Right cardiac atrium (tissue), 5 donors: ENCODE measurements at regions not wholly inside any gene's neighbourhood (a gene's known extent, or its start where the extent isn't known, plus 50 kb on each side); places are given as distances from the start of the nearest gene placed in this dataset.

ENCODE experiments used
- ATAC-seq, 2 donors: fragments of 200-7000 bp; cut with Tn5 transposase; one replicate each; pipeline versions ENCODE4 v1.8.0 to v1.9.1; 2020; ENCODE audit warnings: moderate library complexity in 2 of 2, mild to moderate bottlenecking in 1 of 2
- DNase-seq, 3 donors: peaks; one replicate each; pipeline ENCODE4 v3.0.0-alpha.2; 2020
- H3K27ac ChIP-seq: one replicate; pipeline ENCODE4 v1.5.1; 2013; ENCODE audit warnings: mild to moderate bottlenecking, low read length, control low read depth, moderate library complexity
- H3K27me3 ChIP-seq: one replicate; pipeline ENCODE4 v1.6.1; 2013; ENCODE audit not compliant: control insufficient read depth, insufficient read depth
- H3K4me1 ChIP-seq: one replicate; pipeline ENCODE4 v1.6.1; 2013; ENCODE audit warnings: low read length; ENCODE audit not compliant: control insufficient read depth, insufficient read depth
- H3K4me3 ChIP-seq: one replicate; pipeline ENCODE4 v1.5.1; 2013; ENCODE audit warnings: low read length, control low read depth
- H3K9me3 ChIP-seq: one replicate; pipeline ENCODE4 v1.6.1; 2013; ENCODE audit warnings: low read length; ENCODE audit not compliant: control insufficient read depth
- WGBS: extraction: QIAGEN DNeasy Blood & Tissue Kit; methylation state at CpG from one replicate; pipeline ENCODE4 v1.1.7; 2013; 5-methylcytosine and 5-hydroxymethylcytosine counted together
- intact Hi-C, 4 donors: fragments of 100-400 bp; cut with DNase I; formaldehyde crosslinking; loops; one replicate each; pipeline versions ENCODE4 v1.11.0 to v1.14.0; 2022 to 2023
- donor health status: healthy with polysubstance abuse.
- donor health status: DM: no; HTN: yes; CAD: no.
- donor health status: DM: no; HTN: no; CAD: no.
- donor health status: DM: no; HTN: yes; CAD: no; lungs with severe emphysema.
- donor health status: DM: yes; HTN: yes; CAD: no.

DNA sequence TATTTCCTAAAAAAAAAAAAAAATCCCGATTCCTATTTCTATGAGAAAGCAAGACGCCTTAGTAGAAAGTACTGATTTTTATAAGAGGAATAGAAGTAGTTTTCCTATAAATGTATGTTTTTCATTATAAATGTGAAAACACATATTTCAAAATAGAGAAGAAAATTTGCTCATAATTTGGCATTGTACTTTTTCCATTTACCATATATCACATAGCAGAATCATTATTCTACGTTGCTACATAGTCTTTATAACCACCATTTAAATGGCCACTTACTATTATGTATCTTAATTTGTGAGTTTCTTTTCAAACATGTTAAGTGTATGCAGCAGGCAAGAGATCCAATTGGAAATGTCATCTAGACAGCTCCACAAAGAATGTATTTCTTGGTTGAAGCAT is 99.0 kb downstream of the CCDC34 start:
- DNase-seq: no peak
- 94% methylated on average over 3 of the region's 3 CpGs for WGBS
- no peak for ATAC-seq
- no peak overlapping the region for H3K27ac ChIP-seq
- H3K27me3 ChIP-seq: no peaks in the 10 kb centered on the region
- no peaks in the 10 kb centered on the region for H3K9me3 ChIP-seq
- no peaks in the 10 kb centered on the region for H3K4me1 ChIP-seq
- H3K4me3 ChIP-seq: no peak overlapping the region
- intact Hi-C loops: no loop called here

DNA sequence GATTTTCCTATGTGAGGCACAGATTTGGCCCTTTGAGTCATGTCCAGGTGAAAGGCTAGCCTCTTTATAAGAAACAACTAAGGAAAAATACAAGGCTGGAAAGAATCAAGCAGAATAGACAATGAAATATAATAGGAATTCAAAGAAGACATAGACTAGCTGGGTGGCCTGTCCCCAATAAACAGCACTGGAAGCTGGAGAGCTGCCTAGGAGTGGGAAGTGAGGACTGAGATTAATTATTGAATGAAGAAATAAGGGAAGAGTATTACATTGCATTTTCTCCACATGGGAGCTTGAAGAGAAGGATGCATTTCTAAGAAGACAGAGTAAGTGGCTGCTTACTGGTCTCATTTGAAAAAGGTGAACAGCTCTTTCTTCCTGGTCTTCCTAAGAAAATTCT is 100.0 kb downstream of the CCDC34 start:
- Histone ChIP-seq H3K9me3 (no peaks in the 10 kb centered on the region), H3K4me3 (no peak overlapping the region), H3K4me1 (no peaks in the 10 kb centered on the region), H3K27ac (no peak overlapping the region), H3K27me3 (no peaks in the 10 kb centered on the region)
- ATAC-seq (no peak), DNase-seq (no peak)
- intact Hi-C loops: no loop called here

DNA sequence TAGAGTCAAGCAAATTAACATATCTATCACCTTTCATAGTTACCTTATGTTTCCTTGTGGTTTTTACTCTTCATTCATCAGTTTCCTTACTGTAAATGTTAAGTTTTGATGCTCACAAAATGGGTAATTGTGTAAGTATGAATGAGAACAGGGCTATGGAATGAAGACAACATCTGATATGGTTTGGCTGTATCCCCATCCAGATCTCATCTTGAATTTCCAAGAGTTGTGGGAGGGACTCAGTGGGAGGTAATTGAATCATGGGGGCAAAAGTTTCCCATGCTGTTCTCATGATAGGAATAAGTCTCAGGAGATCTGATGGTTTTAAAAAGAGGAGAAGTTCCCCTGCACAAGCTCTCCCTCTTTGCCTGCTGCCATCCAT is 107.6 kb downstream of the CCDC34 start:
- H3K4me1 ChIP-seq: no peaks in the 10 kb centered on the region
- H3K27ac ChIP-seq: no peak overlapping the region
- DNase-seq: no peak
- H3K9me3 ChIP-seq: no peaks in the 10 kb centered on the region
- intact Hi-C loops: no loop called here
- no peaks in the 10 kb centered on the region for H3K27me3 ChIP-seq
- ATAC-seq: no peak
- no peak overlapping the region for H3K4me3 ChIP-seq

DNA sequence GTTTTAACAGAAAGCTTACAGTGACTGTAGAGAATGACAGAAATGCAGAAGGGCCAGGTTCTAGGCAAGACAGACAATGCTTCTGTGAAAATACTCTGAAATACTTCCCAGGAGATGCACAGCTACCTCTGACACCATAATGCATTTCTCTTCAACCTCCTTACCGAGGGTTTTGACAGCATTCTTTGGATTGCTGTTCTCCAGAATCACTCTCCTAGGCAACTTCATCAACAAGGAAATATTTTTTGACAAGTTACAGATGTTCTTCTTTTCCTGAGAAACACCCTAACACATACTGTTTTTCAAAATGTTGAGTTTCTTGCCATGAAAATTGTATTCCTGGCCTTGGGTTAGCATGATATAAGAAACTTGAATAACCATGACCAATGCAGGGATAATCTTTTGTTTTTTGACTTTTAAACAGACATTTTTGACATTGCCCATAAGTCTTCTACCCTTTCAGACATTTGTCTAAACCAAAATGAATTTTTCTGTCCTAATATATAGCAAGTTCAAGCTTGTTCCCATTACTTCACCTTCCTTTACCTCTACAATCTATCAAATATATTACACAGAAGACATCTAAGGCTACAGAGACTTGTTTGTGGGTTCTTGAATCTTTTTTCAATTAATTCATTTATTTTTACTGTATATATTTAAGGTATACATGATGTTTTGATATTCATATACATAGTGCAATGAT is 108.1 kb downstream of the CCDC34 start:
- DNase-seq: no peak
- intact Hi-C loops: no loop called here
- ATAC-seq: peak in 1 of 2 donors; percentile 54
- no peak overlapping the region for H3K27ac ChIP-seq
- no peaks in the 10 kb centered on the region for H3K4me1 ChIP-seq
- no peaks in the 10 kb centered on the region for H3K27me3 ChIP-seq
- 21% methylated on average over 1 of the region's 1 CpG for WGBS
- no peak overlapping the region for H3K4me3 ChIP-seq
- no peaks in the 10 kb centered on the region for H3K9me3 ChIP-seq

DNA sequence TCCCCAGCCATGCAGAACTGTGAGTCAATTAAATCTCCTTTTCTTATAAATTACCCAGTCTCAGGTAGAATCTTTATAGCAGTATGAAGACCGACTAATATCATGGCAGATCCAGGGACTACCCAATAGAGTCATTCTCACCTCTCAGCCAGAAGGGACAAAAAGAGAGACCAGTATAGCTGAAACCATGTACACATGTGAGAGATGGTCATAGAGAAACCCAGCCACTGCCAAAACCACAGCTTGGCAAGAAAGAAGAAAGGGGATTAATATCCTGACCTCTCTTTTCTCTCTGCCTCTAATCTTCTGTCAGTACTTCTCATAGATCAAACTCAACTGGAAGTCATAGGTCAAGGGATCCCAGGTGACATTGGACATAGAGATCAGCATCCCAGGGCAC is 109.8 kb downstream of the CCDC34 start:
- no peak overlapping the region for H3K27ac ChIP-seq
- WGBS: 98% methylated on average over 1 of the region's 1 CpG
- ATAC-seq (no peak), DNase-seq (no peak)
- no peaks in the 10 kb centered on the region for H3K9me3 ChIP-seq
- H3K27me3 ChIP-seq: no peaks in the 10 kb centered on the region
- intact Hi-C loops: no loop called here
- H3K4me3 ChIP-seq: no peak overlapping the region
- H3K4me1 ChIP-seq: no peaks in the 10 kb centered on the region

DNA sequence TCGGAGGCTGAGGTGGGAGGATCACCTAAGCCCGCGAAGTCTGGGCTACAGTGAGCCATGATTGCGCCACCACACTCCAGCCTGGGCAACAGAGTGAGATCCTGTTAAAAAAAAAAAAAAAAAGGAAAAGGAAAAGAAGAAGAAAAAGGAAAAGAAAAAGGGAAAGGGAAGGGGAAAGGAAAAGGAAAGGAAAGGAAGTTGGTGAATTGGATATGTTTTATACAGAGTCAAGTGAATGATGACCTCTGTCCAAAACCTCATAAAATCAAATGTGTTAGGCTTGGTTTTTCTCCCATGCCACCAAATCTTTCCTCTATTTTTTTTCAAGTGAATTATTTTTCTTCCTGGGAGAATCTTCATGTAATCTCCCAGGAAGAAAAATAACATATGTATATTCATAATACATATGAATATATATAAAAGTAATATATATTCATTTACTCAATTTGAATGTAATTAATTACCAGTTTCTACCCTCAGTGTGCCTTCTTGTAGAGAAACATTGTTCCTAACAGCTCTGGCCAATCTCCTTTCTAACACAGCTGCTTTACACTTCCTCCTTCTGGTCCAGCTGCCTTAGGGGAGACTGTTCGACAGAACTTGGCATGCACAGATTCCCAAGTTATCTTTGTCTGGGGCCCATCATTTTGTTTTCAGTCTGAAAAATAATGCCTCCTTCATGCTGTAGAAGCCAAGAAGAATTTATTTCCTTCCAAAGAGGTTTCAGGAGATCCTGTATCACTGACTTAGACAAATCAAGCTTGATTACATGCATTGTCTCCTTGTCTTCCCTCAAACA is 111.9 kb downstream of the CCDC34 start:
- H3K27ac ChIP-seq: no peak overlapping the region
- H3K9me3 ChIP-seq: no peaks in the 10 kb centered on the region
- WGBS: 82% methylated on average over 5 of the region's 5 CpGs
- intact Hi-C loops: no loop called here
- ATAC-seq (no peak), DNase-seq (no peak)
- no peaks in the 10 kb centered on the region for H3K27me3 ChIP-seq
- H3K4me1 ChIP-seq: no peaks in the 10 kb centered on the region
- no peak overlapping the region for H3K4me3 ChIP-seq

DNA sequence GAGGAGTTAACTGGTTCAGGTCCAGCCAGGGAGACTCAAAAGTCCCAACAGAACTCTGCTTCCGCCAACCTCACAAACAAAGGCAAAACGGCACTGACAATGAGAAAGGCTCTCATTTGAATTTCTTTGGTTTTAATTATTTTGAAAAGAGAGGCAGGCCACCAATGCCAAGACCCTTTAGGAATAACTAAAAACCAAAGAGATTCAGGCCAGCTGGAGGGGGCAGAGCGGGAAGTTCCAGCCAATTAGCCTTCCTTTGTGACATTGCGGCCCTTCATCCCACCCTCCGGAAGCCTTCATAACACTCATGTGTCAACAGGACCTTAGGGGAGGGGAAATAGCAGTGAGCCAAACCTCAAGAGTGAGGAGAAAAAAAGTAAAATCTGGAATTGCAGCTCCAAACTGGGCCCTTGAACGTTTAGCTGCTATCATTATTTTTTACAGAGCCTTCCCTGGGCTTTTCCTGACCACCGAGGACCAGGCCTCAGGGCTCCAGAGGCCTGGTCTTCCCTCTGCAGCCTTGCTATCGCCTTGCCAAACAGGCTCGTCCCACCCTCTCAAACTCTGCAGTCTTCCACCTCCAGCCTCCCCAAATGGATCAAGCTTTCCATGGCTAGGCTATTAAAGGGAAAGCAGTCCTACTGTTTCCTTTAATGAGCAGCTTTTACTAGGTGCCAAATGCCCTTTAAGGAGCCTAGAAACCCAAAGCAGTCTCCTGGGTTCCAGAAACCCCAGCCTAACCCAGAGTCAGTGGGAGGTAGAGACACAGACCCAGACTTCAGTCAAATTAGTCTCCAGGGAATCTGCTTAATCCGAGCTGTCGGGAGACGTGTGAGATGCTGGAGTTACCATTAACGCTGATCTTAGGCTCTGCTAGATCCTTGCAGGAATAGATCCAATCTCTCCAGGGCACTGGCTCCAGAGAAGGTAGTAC is 114.2 kb downstream of the CCDC34 start:
- H3K4me3 ChIP-seq: no peak overlapping the region
- H3K4me1 ChIP-seq: no peaks in the 10 kb centered on the region
- H3K27ac ChIP-seq: peak overlapping the region; percentile 13
- DNase-seq: peak; percentile 27 to 63 (median 51)
- no peaks in the 10 kb centered on the region for H3K27me3 ChIP-seq
- 54% methylated on average over 13 of the region's 13 CpGs for WGBS
- intact Hi-C loops: no loop called here
- no peaks in the 10 kb centered on the region for H3K9me3 ChIP-seq
- ATAC-seq: peak; percentile 75 to 84

DNA sequence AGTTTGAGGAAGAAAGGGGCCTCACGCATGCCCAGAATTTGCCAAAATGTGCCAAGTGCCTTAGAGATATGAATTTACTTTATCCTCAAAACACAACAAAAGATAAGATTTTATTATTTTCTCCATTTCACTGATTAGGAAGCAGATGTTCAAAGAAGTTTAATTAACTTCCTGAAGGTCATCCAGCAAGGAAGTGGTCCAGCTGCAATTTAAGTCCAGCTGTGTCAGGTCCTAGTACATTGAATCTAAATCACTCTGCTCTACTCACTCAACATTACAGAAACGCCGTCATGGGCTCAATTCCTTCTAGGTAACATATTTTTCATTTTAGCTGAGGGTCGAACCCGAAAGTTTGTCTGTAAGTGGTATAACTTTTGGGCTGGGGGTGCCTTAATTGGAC is 115.4 kb downstream of the CCDC34 start:
- ATAC-seq (no peak), DNase-seq (no peak)
- WGBS: 49% methylated on average over 5 of the region's 5 CpGs
- H3K9me3 ChIP-seq: no peaks in the 10 kb centered on the region
- H3K4me1 ChIP-seq: no peaks in the 10 kb centered on the region
- no peak overlapping the region for H3K4me3 ChIP-seq
- intact Hi-C loops: no loop called here
- H3K27me3 ChIP-seq: no peaks in the 10 kb centered on the region
- H3K27ac ChIP-seq: peak overlapping the region; percentile 9

DNA sequence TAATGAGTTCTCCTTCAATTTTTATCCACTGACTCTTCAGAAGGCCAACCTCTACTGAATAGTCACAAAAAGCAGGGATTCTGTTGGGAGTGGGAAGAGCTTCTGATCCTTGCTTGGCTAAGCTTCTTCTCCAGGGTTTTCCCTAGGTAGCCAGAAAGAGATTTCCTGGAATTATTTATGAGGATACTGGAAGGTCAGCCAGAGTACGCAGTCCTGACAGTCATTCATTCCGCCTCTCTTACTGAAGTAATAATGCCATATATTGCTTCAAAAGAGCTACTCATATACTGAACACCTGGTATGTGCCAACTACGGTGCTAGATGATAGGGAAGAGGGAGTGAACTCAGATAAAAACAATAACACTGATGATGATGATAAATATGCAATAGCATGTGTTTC is 116.1 kb downstream of the CCDC34 start:
- Histone ChIP-seq H3K9me3 (no peaks in the 10 kb centered on the region), H3K4me3 (no peak overlapping the region), H3K27me3 (no peaks in the 10 kb centered on the region), H3K27ac (no peak overlapping the region), H3K4me1 (no peaks in the 10 kb centered on the region)
- intact Hi-C loops: no loop called here
- no peak for DNase-seq
- ATAC-seq: peak; percentile 76 to 85
- 38% methylated on average over 3 of the region's 3 CpGs for WGBS

DNA sequence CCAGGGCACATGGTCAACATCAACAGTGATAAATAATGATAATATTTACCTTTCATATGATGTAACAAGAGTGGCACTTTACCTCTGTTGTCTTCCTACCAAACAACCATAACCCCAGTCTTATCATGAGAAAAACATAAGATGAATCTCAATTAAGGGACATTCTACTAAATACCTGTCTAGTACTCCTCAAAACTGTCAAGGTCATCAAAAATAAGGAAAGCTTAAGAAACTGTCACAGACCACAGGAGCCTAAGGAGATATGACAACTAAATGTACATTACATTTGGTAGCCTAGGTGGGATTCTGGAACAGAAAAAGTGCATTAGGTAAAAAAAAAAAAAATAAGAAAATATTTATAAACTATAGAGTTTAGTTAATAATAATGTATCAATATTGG is 118.1 kb downstream of the CCDC34 start:
- Histone ChIP-seq H3K27me3 (no peaks in the 10 kb centered on the region), H3K4me3 (no peak overlapping the region), H3K9me3 (no peaks in the 10 kb centered on the region), H3K27ac (no peak overlapping the region), H3K4me1 (no peaks in the 10 kb centered on the region)
- ATAC-seq: no peak
- no peak for DNase-seq
- intact Hi-C loops: no loop called here

DNA sequence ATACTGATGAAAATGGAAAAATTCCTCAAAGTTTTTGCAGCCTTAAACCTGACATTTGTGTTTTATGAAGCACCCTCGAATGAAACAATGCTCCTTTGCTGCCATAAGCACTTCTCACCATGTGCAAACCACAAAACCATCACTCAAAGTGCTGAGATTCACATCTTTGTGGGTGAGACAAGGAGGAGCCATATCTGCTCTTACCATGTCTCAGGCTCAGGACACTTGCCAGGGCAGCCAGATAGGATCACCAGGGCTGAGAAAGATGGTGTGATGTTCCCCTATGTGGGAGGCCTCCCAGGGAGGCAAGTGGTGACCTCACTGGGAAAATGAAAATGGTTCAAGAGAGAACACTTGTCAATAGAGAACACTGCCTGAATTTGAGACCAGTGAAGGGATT is 120.4 kb downstream of the CCDC34 start:
- no peak for ATAC-seq
- no peaks in the 10 kb centered on the region for H3K4me1 ChIP-seq
- H3K27ac ChIP-seq: no peak overlapping the region

More for the DNA sequence above, 120.4 kb downstream of the CCDC34 start:
- Histone ChIP-seq H3K9me3 (no peaks in the 10 kb centered on the region), H3K4me3 (no peak overlapping the region), H3K27me3 (no peaks in the 10 kb centered on the region)
- intact Hi-C loops: no loop called here
- 52% methylated on average over 1 of the region's 1 CpG for WGBS
- DNase-seq: no peak
